HEK293 (cell line): ENCODE measurements at regions not wholly inside any gene's neighbourhood (a gene's known extent, or its start where the extent isn't known, plus 50 kb on each side); places are given as distances from the start of the nearest gene placed in this dataset.

Experiments used
- CTCF ChIA-PET: fragments of 350-600 bp; formaldehyde crosslinking; extraction: SDS; loops from one replicate; lab custom pipeline; 2021; ENCODE audit warnings: antibody characterized with exemption; lab: Yijun Ruan, JAX
- POLR2A ChIA-PET: fragments of 300-600 bp; formaldehyde crosslinking; extraction: SDS; loops from one replicate; lab custom pipeline; 2020; ENCODE audit warnings: antibody characterized with exemption, inconsistent platforms; lab: Yijun Ruan, JAX
- H3K27ac ChIP-seq: fragments of 200-500 bp; sonication (Bioruptor generic); 2 replicates; pipeline ENCODE4 v1.5.1; 2014; ENCODE audit warnings: low read depth, low read length, control low read depth, inconsistent platforms; ENCODE audit errors: extremely low read depth
- H3K36me3 ChIP-seq, 2 experiments: fragments of 200-500 bp in 1 of 2; sonication (Bioruptor generic) in 1 of 2; 1 replicate in 1 of 2; 2 replicates in 1 of 2; pipeline ENCODE4 v1.5.1; 2014 to 2017; ENCODE audit warnings: inconsistent platforms in 2 of 2, low read length in 2 of 2; ENCODE audit not compliant: control insufficient read depth in 2 of 2, insufficient read depth in 1 of 2
- H3K4me1 ChIP-seq: fragments of 200-500 bp; sonication (Bioruptor generic); 2 replicates; pipeline ENCODE4 v1.5.1; 2014; ENCODE audit warnings: mild to moderate bottlenecking, low read length, inconsistent platforms; ENCODE audit not compliant: control insufficient read depth, insufficient read depth
- H3K4me3 ChIP-seq: 2 replicates; pipeline ENCODE4 v1.5.1; 2011; ENCODE audit warnings: low read depth, mild to moderate bottlenecking, control low read depth, low read length, moderate library complexity
- H3K9me3 ChIP-seq: fragments of 200-500 bp; sonication (Bioruptor generic); 2 replicates; pipeline ENCODE4 v1.5.1; 2014; ENCODE audit warnings: low read depth, low read length, inconsistent platforms; ENCODE audit not compliant: control insufficient read depth, insufficient read depth
- MYNN ChIP-seq: fragments of 450-650 bp; formaldehyde crosslinking; IDR thresholded peaks from 2 replicates; pipeline ENCODE4 v1.5.1; 2016; ENCODE audit warnings: missing biosample characterization, missing genetic modification characterization, borderline replicate concordance
- PRDM1 ChIP-seq: fragments of 450-650 bp; formaldehyde crosslinking; IDR thresholded peaks from 2 replicates; pipeline ENCODE4; 2016; ENCODE audit warnings: missing biosample characterization, missing genetic modification characterization
- SP3 ChIP-seq: fragments of 450-650 bp; formaldehyde crosslinking; IDR thresholded peaks from 2 replicates; pipeline ENCODE4 v1.5.1; 2016; ENCODE audit warnings: missing biosample characterization, missing genetic modification characterization
- SP7 ChIP-seq: fragments of 450-650 bp; formaldehyde crosslinking; IDR thresholded peaks from 2 replicates; pipeline ENCODE4 v1.5.1; 2016; ENCODE audit warnings: missing biosample characterization, missing genetic modification characterization
- TRIM28 ChIP-seq: IDR thresholded peaks from 2 replicates; pipeline ENCODE4 v1.6.1; 2011; ENCODE audit warnings: low read length, control low read depth, borderline replicate concordance
- ZBTB17 ChIP-seq: fragments of 450-650 bp; formaldehyde crosslinking; IDR thresholded peaks from 2 replicates; pipeline ENCODE4 v1.5.1; 2016; ENCODE audit warnings: missing biosample characterization, missing genetic modification characterization
- ZBTB49 ChIP-seq: fragments of 450-650 bp; formaldehyde crosslinking; IDR thresholded peaks from 2 replicates; pipeline ENCODE4 v1.5.1; 2016; ENCODE audit warnings: missing biosample characterization, missing genetic modification characterization, low read depth
- ZEB2 ChIP-seq: fragments of 450-650 bp; formaldehyde crosslinking; IDR thresholded peaks from 2 replicates; pipeline ENCODE4 v1.5.1; 2016; ENCODE audit warnings: missing biosample characterization, missing genetic modification characterization
- ZFP3 ChIP-seq: fragments of 450-650 bp; formaldehyde crosslinking; IDR thresholded peaks from 2 replicates; pipeline ENCODE4 v1.5.1; 2016; ENCODE audit warnings: low read depth, missing biosample characterization, missing genetic modification characterization
- ZNF23 ChIP-seq: fragments of 450-650 bp; formaldehyde crosslinking; IDR thresholded peaks from 2 replicates; pipeline ENCODE4 v1.5.1; 2016; ENCODE audit warnings: missing biosample characterization, missing genetic modification characterization, borderline replicate concordance
- ZNF404 ChIP-seq: fragments of 450-650 bp; formaldehyde crosslinking; IDR thresholded peaks from 2 replicates; pipeline ENCODE4 v1.5.1; 2017; ENCODE audit warnings: missing biosample characterization, missing genetic modification characterization
- ZNF416 ChIP-seq: fragments of 450-650 bp; formaldehyde crosslinking; IDR thresholded peaks from 2 replicates; pipeline ENCODE4 v1.5.1; 2016; ENCODE audit warnings: missing biosample characterization, missing genetic modification characterization
- ZNF521 ChIP-seq: fragments of 450-650 bp; formaldehyde crosslinking; IDR thresholded peaks from 2 replicates; pipeline ENCODE4 v1.5.1; 2017; ENCODE audit warnings: missing biosample characterization, mild to moderate bottlenecking, missing genetic modification characterization
- ZNF768 ChIP-seq: fragments of 450-650 bp; formaldehyde crosslinking; IDR thresholded peaks from 2 replicates; pipeline ENCODE4 v1.5.1; 2018; ENCODE audit warnings: missing biosample characterization, mild to moderate bottlenecking, missing genetic modification characterization
- TF ChIP-seq, protein P1 (sequence below): fragments of 450-650 bp; formaldehyde crosslinking; IDR thresholded peaks from 2 replicates; pipeline ENCODE4 v1.5.1; 2016; ENCODE audit warnings: missing biosample characterization, missing genetic modification characterization
- TF ChIP-seq, protein P2 (sequence below): fragments of 450-650 bp; formaldehyde crosslinking; IDR thresholded peaks from 2 replicates; pipeline ENCODE4 v1.5.1; 2017; ENCODE audit warnings: missing biosample characterization, missing genetic modification characterization
- TF ChIP-seq, protein P3 (sequence below): fragments of 450-650 bp; formaldehyde crosslinking; optimal IDR thresholded peaks from 2 replicates; pipeline ENCODE3; 2016; ENCODE audit warnings: missing biosample characterization, mild to moderate bottlenecking, missing genetic modification characterization

DNA sequence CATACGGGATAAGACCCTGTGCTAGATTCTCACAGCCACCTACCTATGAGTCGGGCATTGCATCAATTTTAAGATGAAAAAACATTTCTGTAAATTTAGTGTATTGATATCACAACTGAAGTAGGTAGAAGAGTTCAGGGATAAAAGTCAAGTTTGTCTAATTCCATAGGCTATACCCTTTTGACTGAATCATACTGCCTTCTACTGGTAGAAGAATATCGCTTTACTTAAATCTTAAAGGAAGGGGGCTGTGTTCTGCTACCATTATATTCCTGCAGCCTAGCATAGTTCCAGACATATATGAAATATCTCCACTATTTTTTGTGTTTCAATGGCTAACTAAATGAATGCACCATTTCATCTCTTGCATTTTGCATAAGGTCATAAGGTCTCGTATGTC is 1128.6 kb downstream of the CDH8 start:
- POLR2A ChIA-PET: no interaction called here
- CTCF ChIA-PET: interaction anchor here (0.7 kb wide), 1 partner anchor 394 kb away, joined by 3 read pairs; no protein-coding TSS in a partner anchor
- no peak overlapping the region for H3K27ac ChIP-seq
- TF ChIP-seq, protein P1, sequence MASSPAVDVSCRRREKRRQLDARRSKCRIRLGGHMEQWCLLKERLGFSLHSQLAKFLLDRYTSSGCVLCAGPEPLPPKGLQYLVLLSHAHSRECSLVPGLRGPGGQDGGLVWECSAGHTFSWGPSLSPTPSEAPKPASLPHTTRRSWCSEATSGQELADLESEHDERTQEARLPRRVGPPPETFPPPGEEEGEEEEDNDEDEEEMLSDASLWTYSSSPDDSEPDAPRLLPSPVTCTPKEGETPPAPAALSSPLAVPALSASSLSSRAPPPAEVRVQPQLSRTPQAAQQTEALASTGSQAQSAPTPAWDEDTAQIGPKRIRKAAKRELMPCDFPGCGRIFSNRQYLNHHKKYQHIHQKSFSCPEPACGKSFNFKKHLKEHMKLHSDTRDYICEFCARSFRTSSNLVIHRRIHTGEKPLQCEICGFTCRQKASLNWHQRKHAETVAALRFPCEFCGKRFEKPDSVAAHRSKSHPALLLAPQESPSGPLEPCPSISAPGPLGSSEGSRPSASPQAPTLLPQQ (tag by site-specific recombination): no peak
- TF ChIP-seq ZNF521 (tag by site-specific recombination) (no peak), ZNF416 (no peak), ZFP3 (no peak), ZNF404 (tag by site-specific recombination) (no peak), ZNF768 (tag by site-specific recombination) (no peak), ZBTB17 (tag by site-specific recombination) (no peak), ZEB2 (tag by site-specific recombination) (no peak), SP7 (tag by site-specific recombination) (no peak), ZNF23 (tag by site-specific recombination) (no peak)
- TF ChIP-seq, protein P2, sequence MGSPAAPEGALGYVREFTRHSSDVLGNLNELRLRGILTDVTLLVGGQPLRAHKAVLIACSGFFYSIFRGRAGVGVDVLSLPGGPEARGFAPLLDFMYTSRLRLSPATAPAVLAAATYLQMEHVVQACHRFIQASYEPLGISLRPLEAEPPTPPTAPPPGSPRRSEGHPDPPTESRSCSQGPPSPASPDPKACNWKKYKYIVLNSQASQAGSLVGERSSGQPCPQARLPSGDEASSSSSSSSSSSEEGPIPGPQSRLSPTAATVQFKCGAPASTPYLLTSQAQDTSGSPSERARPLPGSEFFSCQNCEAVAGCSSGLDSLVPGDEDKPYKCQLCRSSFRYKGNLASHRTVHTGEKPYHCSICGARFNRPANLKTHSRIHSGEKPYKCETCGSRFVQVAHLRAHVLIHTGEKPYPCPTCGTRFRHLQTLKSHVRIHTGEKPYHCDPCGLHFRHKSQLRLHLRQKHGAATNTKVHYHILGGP (tag by site-specific recombination): no peak
- no peaks in the 10 kb centered on the region for H3K36me3 ChIP-seq
- no peaks in the 10 kb centered on the region for H3K9me3 ChIP-seq
- no peak overlapping the region for H3K4me3 ChIP-seq
- no peaks in the 10 kb centered on the region for H3K4me1 ChIP-seq

DNA sequence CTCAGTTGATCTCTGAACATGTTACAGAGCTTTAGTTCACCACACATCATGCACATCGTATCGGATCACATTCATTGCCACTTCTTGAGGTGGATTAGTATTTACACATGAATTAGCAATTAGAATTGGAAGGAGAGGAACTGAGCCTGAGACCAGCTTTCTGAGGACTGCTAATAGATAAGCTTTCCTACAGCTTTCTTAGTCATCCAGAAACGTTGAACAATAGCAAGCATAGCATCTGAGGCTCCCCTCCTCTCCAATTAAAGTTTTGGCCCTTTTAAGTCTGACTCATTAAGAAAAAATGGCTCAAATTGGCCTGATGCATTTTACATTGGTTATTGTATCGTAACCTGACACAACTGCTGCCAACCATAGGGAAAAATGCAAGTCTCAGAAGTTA is 1130.4 kb downstream of the CDH8 start:
- Histone ChIP-seq H3K27ac (no peak overlapping the region), H3K9me3 (no peaks in the 10 kb centered on the region), H3K36me3 (no peaks in the 10 kb centered on the region), H3K4me3 (no peak overlapping the region), H3K4me1 (no peaks in the 10 kb centered on the region)
- ChIA-PET CTCF (no interaction called here), POLR2A (no interaction called here)
- TF ChIP-seq, protein P3, sequence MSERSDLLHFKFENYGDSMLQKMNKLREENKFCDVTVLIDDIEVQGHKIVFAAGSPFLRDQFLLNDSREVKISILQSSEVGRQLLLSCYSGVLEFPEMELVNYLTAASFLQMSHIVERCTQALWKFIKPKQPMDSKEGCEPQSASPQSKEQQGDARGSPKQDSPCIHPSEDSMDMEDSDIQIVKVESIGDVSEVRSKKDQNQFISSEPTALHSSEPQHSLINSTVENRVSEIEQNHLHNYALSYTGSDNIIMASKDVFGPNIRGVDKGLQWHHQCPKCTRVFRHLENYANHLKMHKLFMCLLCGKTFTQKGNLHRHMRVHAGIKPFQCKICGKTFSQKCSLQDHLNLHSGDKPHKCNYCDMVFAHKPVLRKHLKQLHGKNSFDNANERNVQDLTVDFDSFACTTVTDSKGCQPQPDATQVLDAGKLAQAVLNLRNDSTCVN (tag by site-specific recombination): no peak
- TF ChIP-seq MYNN: no peak
- TF ChIP-seq ZBTB49 (tag by site-specific recombination): no peak

DNA sequence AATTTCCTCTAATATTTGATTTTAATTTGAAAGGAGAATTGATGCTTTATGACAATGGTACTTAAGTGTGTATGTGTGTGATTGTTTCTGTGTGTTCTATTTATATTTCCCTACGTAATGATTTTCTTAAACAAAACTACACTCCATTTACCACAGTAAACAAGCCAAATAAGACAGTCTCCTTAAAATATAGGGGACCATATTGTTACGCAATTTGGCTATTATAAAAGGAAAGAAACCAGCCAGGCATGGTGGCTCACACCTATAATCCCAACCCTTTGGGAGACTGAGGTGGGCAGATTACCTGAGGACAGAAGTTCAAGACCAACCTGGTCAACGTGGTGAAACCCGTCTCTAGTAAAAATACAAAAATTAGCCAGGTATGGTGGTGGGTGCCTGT is 1134.1 kb downstream of the CDH8 start:
- TF ChIP-seq PRDM1 (tag by site-specific recombination) (no peak), SP3 (tag by site-specific recombination) (no peak), TRIM28 (no peak)
- no peaks in the 10 kb centered on the region for H3K4me1 ChIP-seq
- H3K36me3 ChIP-seq: no peaks in the 10 kb centered on the region
- no peak overlapping the region for H3K4me3 ChIP-seq
- no peak overlapping the region for H3K27ac ChIP-seq
- ChIA-PET CTCF (no interaction called here), POLR2A (no interaction called here)
- H3K9me3 ChIP-seq: no peaks in the 10 kb centered on the region
